SK-N-SH treated with all-trans-retinoic acid at 6 μM for 48 hours (cell line): ENCODE measurements at regions not wholly inside any gene's neighbourhood (a gene's known extent, or its start where the extent isn't known, plus 50 kb on each side); places are given as distances from the start of the nearest gene placed in this dataset.

Source experiments
- ATAC-seq: fragments of 200-7000 bp; cut with Tn5 transposase; 3 replicates; pipeline ENCODE4 v1.9.1; 2020; ENCODE audit warnings: mild to moderate bottlenecking, moderate library complexity
- ARNTL ChIP-seq: fragments of 450-650 bp; formaldehyde crosslinking; IDR thresholded peaks from 2 replicates; pipeline ENCODE4 v1.5.0; 2020; ENCODE audit warnings: low read depth, mild to moderate bottlenecking, moderate library complexity, borderline replicate concordance
- BACH2 ChIP-seq: fragments of 250-450 bp; sonication (Bioruptor Pico); IDR thresholded peaks from 2 replicates; pipeline ENCODE4 v1.9.0; 2021; ENCODE audit warnings: mild to moderate bottlenecking, borderline replicate concordance
- CREB5 ChIP-seq: fragments of 250-450 bp; sonication (Bioruptor Pico); IDR thresholded peaks from 2 replicates; pipeline ENCODE4 v1.5.1; 2020; ENCODE audit warnings: low read depth, mild to moderate bottlenecking, moderate library complexity
- CSDC2 ChIP-seq: fragments of 250-450 bp; sonication (Bioruptor Pico); IDR thresholded peaks from 2 replicates; pipeline ENCODE4 v1.5.0; 2020; ENCODE audit warnings: mild to moderate bottlenecking, moderate library complexity
- CSRNP3 ChIP-seq: fragments of 250-450 bp; sonication (Bioruptor Pico); IDR thresholded peaks from 2 replicates; pipeline ENCODE4 v1.5.1; 2021; ENCODE audit warnings: mild to moderate bottlenecking, moderate library complexity
- ESRRG ChIP-seq: fragments of 250-450 bp; sonication (Bioruptor Pico); IDR thresholded peaks from 2 replicates; pipeline ENCODE4 v1.6.1; 2021; ENCODE audit warnings: mild to moderate bottlenecking
- GLIS3 ChIP-seq: fragments of 250-450 bp; sonication (Bioruptor Pico); IDR thresholded peaks from 2 replicates; pipeline ENCODE4 v1.5.0; 2020; ENCODE audit warnings: mild to moderate bottlenecking, moderate library complexity
- ISL1 ChIP-seq: fragments of 250-450 bp; sonication (Bioruptor Pico); IDR thresholded peaks from 2 replicates; pipeline ENCODE4 v2.1.2; 2022; ENCODE audit warnings: mild to moderate bottlenecking, moderate library complexity
- OSR1 ChIP-seq: fragments of 250-450 bp; sonication (Bioruptor Pico); IDR thresholded peaks from 2 replicates; pipeline ENCODE4 v1.8.0; 2022; ENCODE audit warnings: moderate library complexity, mild to moderate bottlenecking, inconsistent platforms
- PATZ1 ChIP-seq: fragments of 250-450 bp; sonication (Bioruptor Pico); IDR thresholded peaks from 2 replicates; pipeline ENCODE4 v1.8.0; 2020; ENCODE audit warnings: mild to moderate bottlenecking, moderate library complexity, borderline replicate concordance
- POU6F1 ChIP-seq: fragments of 250-450 bp; sonication (Bioruptor Pico); IDR thresholded peaks from 2 replicates; pipeline ENCODE4 v1.8.0; 2021; ENCODE audit warnings: low read depth, mild to moderate bottlenecking, moderate library complexity, borderline replicate concordance
- PPARA ChIP-seq: fragments of 250-450 bp; sonication (Bioruptor Pico); IDR thresholded peaks from 2 replicates; pipeline ENCODE4 v1.5.0; 2020; ENCODE audit warnings: mild to moderate bottlenecking, borderline replicate concordance
- RARB ChIP-seq: fragments of 250-450 bp; sonication (Bioruptor Pico); IDR thresholded peaks from 2 replicates; pipeline ENCODE4 v1.8.0; 2021; ENCODE audit warnings: mild to moderate bottlenecking, moderate library complexity
- SNAI2 ChIP-seq: fragments of 250-450 bp; sonication (Bioruptor Pico); IDR thresholded peaks from 2 replicates; pipeline ENCODE4 v1.5.0; 2020; ENCODE audit warnings: mild to moderate bottlenecking, moderate library complexity
- TCF4 ChIP-seq: fragments of 250-450 bp; sonication (Bioruptor Pico); IDR thresholded peaks from 2 replicates; pipeline ENCODE4 v1.8.0; 2021; ENCODE audit warnings: mild to moderate bottlenecking, moderate library complexity, borderline replicate concordance
- TOX ChIP-seq: fragments of 250-450 bp; sonication (Bioruptor Pico); IDR thresholded peaks from 2 replicates; pipeline ENCODE4 v1.8.0; 2021; ENCODE audit warnings: mild to moderate bottlenecking, moderate library complexity, borderline replicate concordance
- TSHZ2 ChIP-seq: fragments of 250-450 bp; sonication (Bioruptor Pico); IDR thresholded peaks from 2 replicates; pipeline ENCODE4 v1.5.0; 2020; ENCODE audit warnings: mild to moderate bottlenecking, moderate library complexity
- ZC3H10 ChIP-seq: fragments of 250-450 bp; sonication (Bioruptor Pico); IDR thresholded peaks from 2 replicates; pipeline ENCODE4 v1.5.1; 2021; ENCODE audit warnings: mild to moderate bottlenecking, moderate library complexity
- ZFP3 ChIP-seq: fragments of 250-450 bp; sonication (Bioruptor Pico); IDR thresholded peaks from 2 replicates; pipeline ENCODE4 v1.5.0; 2020; ENCODE audit warnings: mild to moderate bottlenecking, moderate library complexity
- ZFP30 ChIP-seq: fragments of 450-650 bp; formaldehyde crosslinking; IDR thresholded peaks from 2 replicates; pipeline ENCODE4 v1.5.0; 2022; ENCODE audit warnings: mild to moderate bottlenecking, moderate library complexity
- ZNF565 ChIP-seq: fragments of 450-650 bp; formaldehyde crosslinking; conservative IDR thresholded peaks from 2 replicates; pipeline ENCODE4 v1.5.0; 2020; ENCODE audit warnings: low read depth, mild to moderate bottlenecking, moderate library complexity
- ZNF70 ChIP-seq: fragments of 450-650 bp; formaldehyde crosslinking; IDR thresholded peaks from 2 replicates; pipeline ENCODE4 v1.5.0; 2020; ENCODE audit warnings: mild to moderate bottlenecking, moderate library complexity
- ZNF8 ChIP-seq: fragments of 450-650 bp; formaldehyde crosslinking; IDR thresholded peaks from 2 replicates; pipeline ENCODE4 v1.5.0; 2020; ENCODE audit warnings: mild to moderate bottlenecking, moderate library complexity

GRCh38 chr2:120892967-120893667 lies 157.4 kb downstream of the GLI2 start:
- TF ChIP-seq CSRNP3 (CRISPR knock-in tag): no peak
- no peak for TF ChIP-seq ZFP30 (CRISPR knock-in tag)
- TF ChIP-seq POU6F1 (CRISPR knock-in tag): no peak
- TF ChIP-seq CSDC2 (CRISPR knock-in tag): no peak
- no peak for TF ChIP-seq ARNTL (CRISPR knock-in tag)
- no peak for TF ChIP-seq TCF4 (CRISPR knock-in tag)
- no peak for TF ChIP-seq ZNF70 (CRISPR knock-in tag)
- TF ChIP-seq OSR1 (CRISPR knock-in tag): no peak
- no peak for TF ChIP-seq ISL1 (CRISPR knock-in tag)
- no peak for TF ChIP-seq PATZ1
- TF ChIP-seq BACH2: no peak
- no peak for TF ChIP-seq TSHZ2 (CRISPR knock-in tag)
- no peak for TF ChIP-seq CREB5 (CRISPR knock-in tag)
- no peak for TF ChIP-seq ZNF8 (CRISPR knock-in tag)
- TF ChIP-seq ZC3H10 (CRISPR knock-in tag): no peak
- no peak for TF ChIP-seq ZNF565 (CRISPR knock-in tag)
- no peak for TF ChIP-seq ESRRG (CRISPR knock-in tag)
- no peak for TF ChIP-seq TOX (CRISPR knock-in tag)
- no peak for TF ChIP-seq ZFP3 (CRISPR knock-in tag)
- peak; percentile 79 for ATAC-seq

GRCh38 chr2:120893811-120894584 lies 158.3 kb downstream of the GLI2 start:
- 0 out of 3 replicates have a peak, but pooled peaks have one; percentile 10 for ATAC-seq
- no peak for TF ChIP-seq CSDC2 (CRISPR knock-in tag)

GRCh38 chr2:120894966-120895365 lies 159.3 kb downstream of the GLI2 start:
- ATAC-seq: no peak
- TF ChIP-seq ESRRG (CRISPR knock-in tag) (no peak), BACH2 (no peak), ZNF70 (CRISPR knock-in tag) (no peak), POU6F1 (CRISPR knock-in tag) (no peak), GLIS3 (CRISPR knock-in tag) (no peak), ARNTL (CRISPR knock-in tag) (no peak), RARB (CRISPR knock-in tag) (no peak), OSR1 (CRISPR knock-in tag) (no peak), ZNF8 (CRISPR knock-in tag) (no peak), TSHZ2 (CRISPR knock-in tag) (no peak), CSDC2 (CRISPR knock-in tag) (no peak), PPARA (CRISPR knock-in tag) (no peak), SNAI2 (CRISPR knock-in tag) (no peak)
